K562 (cell line): ENCODE measurements at regions not wholly inside any gene's neighbourhood (a gene's known extent, or its start where the extent isn't known, plus 50 kb on each side); places are given as distances from the start of the nearest gene placed in this dataset.

Source experiments
- BRD9 ChIP-seq: fragments of 450-650 bp; IDR thresholded peaks from 2 replicates; pipeline ENCODE4 v1.6.1; 2018; ENCODE audit warnings: low read depth; ENCODE audit not compliant: partially characterized antibody
- HDAC3 ChIP-seq: fragments of 450-650 bp; IDR thresholded peaks from 2 replicates; pipeline ENCODE4 v1.6.1; 2018; ENCODE audit warnings: borderline replicate concordance, mild to moderate bottlenecking, moderate library complexity; ENCODE audit not compliant: partially characterized antibody
- TGIF2 ChIP-seq: sonication (generic); formaldehyde crosslinking; IDR thresholded peaks from 2 replicates; pipeline ENCODE4 v1.8.1; 2022; ENCODE audit warnings: mild to moderate bottlenecking, missing genetic modification reagents, moderate library complexity
- ZBTB1 ChIP-seq: sonication (generic); formaldehyde crosslinking; IDR thresholded peaks from 2 replicates; pipeline ENCODE4 v1.8.1; 2023; ENCODE audit warnings: missing genetic modification reagents, low read depth, mild to moderate bottlenecking, borderline replicate concordance
- ZNF134 ChIP-seq: fragments of 250-450 bp; sonication (Bioruptor Pico); conservative IDR thresholded peaks from 2 replicates; pipeline ENCODE4 v1.4.0; 2020
- ZNF277 ChIP-seq: fragments of 250-450 bp; sonication (Bioruptor Pico); IDR thresholded peaks from 2 replicates; pipeline ENCODE4 v1.8.0; 2022; ENCODE audit warnings: inconsistent platforms, mild to moderate bottlenecking, moderate library complexity, borderline replicate concordance
- ZNF398 ChIP-seq: fragments of 250-450 bp; sonication (Bioruptor Pico); IDR thresholded peaks from 2 replicates; pipeline ENCODE4 v1.8.0; 2021; ENCODE audit warnings: moderate library complexity, mild to moderate bottlenecking, inconsistent platforms
- TF ChIP-seq, protein P1 (sequence below), 2 experiments: IDR thresholded peaks in 1 of 2; conservative IDR thresholded peaks in 1 of 2; 2 replicates each; pipeline ENCODE4 v1.6.1; 2016; ENCODE audit warnings: low read depth in 2 of 2, mild to moderate bottlenecking in 1 of 2, missing compliant biosample characterization in 1 of 2, missing genetic modification characterization in 1 of 2, moderate library complexity in 1 of 2
- TF ChIP-seq, protein P2 (sequence below): sonication (generic); formaldehyde crosslinking; IDR thresholded peaks from 2 replicates; pipeline ENCODE4 v1.5.0; 2020; ENCODE audit warnings: missing genetic modification reagents
- TF ChIP-seq, protein P3 (sequence below): fragments of 450-650 bp; formaldehyde crosslinking; IDR thresholded peaks from 2 replicates; pipeline ENCODE4 v1.4.0; 2022; ENCODE audit warnings: missing genetic modification characterization

DNA sequence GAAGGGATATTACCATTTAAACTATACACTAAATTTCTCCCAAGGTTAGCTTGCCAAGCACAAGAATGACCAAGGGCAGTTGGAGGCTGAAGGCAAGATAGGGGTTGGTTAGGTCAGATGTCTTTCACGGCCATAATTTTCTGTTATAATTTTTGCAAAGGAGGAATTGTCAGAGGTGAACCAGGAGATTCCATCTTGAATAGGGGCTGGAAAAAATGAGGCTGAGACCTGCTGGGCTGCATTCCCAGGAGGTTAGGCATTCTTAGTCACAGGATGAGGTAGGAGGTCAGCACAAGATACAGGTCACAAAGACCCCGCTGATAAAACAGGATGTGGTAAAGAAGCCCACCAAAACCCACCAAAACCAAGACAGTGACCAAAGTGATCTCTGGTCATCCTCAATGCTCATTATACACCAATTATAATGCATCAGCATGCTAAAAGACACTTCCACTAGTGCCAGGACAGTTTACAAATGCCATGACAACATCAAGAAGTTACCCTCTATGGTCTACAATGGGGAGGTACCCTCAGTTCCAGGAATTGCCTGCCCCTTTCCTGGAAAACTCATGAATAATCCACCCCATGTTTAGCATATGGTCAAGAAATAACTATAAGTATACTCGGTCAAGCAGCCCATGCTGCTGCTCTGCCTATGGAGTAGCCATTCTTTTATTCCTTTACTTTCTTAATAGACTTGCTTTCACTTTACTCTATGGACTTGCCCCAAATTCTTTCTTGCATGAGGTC lies 371.8 kb upstream of the SULF2 start (continued):
- TF ChIP-seq, protein P1, sequence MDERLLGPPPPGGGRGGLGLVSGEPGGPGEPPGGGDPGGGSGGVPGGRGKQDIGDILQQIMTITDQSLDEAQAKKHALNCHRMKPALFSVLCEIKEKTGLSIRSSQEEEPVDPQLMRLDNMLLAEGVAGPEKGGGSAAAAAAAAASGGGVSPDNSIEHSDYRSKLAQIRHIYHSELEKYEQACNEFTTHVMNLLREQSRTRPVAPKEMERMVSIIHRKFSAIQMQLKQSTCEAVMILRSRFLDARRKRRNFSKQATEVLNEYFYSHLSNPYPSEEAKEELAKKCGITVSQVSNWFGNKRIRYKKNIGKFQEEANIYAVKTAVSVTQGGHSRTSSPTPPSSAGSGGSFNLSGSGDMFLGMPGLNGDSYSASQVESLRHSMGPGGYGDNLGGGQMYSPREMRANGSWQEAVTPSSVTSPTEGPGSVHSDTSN (CRISPR knock-in tag; IDR thresholded peaks at IDR 0.05; ENCODE audit: low read depth) = no peak
- TF ChIP-seq, protein P1 (tag; conservative IDR thresholded peaks at IDR 0.05; ENCODE audit: low read depth) = no peak
- TF ChIP-seq HDAC3 (no peak), TGIF2 (no peak), ZNF277 (CRISPR knock-in tag) (no peak), ZNF398 (CRISPR knock-in tag) (no peak), BRD9 (no peak), ZNF134 (CRISPR knock-in tag) (no peak), ZBTB1 (no peak)
- TF ChIP-seq, protein P2, sequence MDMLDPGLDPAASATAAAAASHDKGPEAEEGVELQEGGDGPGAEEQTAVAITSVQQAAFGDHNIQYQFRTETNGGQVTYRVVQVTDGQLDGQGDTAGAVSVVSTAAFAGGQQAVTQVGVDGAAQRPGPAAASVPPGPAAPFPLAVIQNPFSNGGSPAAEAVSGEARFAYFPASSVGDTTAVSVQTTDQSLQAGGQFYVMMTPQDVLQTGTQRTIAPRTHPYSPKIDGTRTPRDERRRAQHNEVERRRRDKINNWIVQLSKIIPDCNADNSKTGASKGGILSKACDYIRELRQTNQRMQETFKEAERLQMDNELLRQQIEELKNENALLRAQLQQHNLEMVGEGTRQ (CRISPR knock-in tag) = no peak
- TF ChIP-seq, protein P3, sequence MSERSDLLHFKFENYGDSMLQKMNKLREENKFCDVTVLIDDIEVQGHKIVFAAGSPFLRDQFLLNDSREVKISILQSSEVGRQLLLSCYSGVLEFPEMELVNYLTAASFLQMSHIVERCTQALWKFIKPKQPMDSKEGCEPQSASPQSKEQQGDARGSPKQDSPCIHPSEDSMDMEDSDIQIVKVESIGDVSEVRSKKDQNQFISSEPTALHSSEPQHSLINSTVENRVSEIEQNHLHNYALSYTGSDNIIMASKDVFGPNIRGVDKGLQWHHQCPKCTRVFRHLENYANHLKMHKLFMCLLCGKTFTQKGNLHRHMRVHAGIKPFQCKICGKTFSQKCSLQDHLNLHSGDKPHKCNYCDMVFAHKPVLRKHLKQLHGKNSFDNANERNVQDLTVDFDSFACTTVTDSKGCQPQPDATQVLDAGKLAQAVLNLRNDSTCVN (CRISPR knock-in tag) = no peak
- TF ChIP-seq, all 486 proteins: peak for 0
